ENCODE measurements at regions not wholly inside any gene's neighbourhood (a gene's known extent, or its start where the extent isn't known, plus 50 kb on each side); places are given as distances from the start of the nearest gene placed in this dataset.

- Histone ChIP-seq H2BK120ac (ENCODE audit: low read depth, low read length) (no peak overlapping the region), H3K36me3 (ENCODE audit: control insufficient read depth, insufficient read depth, low read length) (no peaks in the 10 kb centered on the region), H3K18ac (ENCODE audit: low read depth, low read length) (no peak overlapping the region), H2AFZ (replicated peaks; ENCODE audit: low read length, poor library complexity) (no peak overlapping the region), H2BK15ac (ENCODE audit: low read depth, low read length) (no peak overlapping the region), H2AK5ac (ENCODE audit: low read depth, low read length) (no peak overlapping the region), H3K9me1 (ENCODE audit: insufficient read depth, low read length) (no peaks in the 10 kb centered on the region), H4K91ac (ENCODE audit: insufficient read depth, low read depth, low read length) (no peak overlapping the region), H4K20me1 (ENCODE audit: insufficient read depth, low read length) (no peaks in the 10 kb centered on the region), H3K4me3 (ENCODE audit: insufficient read depth, low read depth, low read length) (no peak overlapping the region), H4K8ac (ENCODE audit: low read depth in 2 of 2, low read length in 2 of 2) (no peak overlapping the region), H3K9ac (ENCODE audit: low read depth, low read length) (no peak overlapping the region), H3K27ac (ENCODE audit: insufficient read depth, low read length) (no peak overlapping the region), H3K14ac (replicated peaks; ENCODE audit: low read depth, low read length) (no peak overlapping the region), H2BK20ac (ENCODE audit: low read depth, low read length) (no peak overlapping the region), H3K23ac (ENCODE audit: low read depth, low read length) (no peak overlapping the region), H2AK9ac (replicated peaks; ENCODE audit: low read depth, low read length, poor library complexity) (no peak overlapping the region), H3K79me1 (ENCODE audit: low read depth in 1 of 2, low read length in 2 of 2) (no peaks in the 10 kb centered on the region), H4K5ac (ENCODE audit: low read depth, low read length) (no peak overlapping the region), H3K9me3 (ENCODE audit: control insufficient read depth, insufficient read depth, low read length) (peaks cover 3% of the 10 kb centered on the region; the same call in 1 of the 2 replicates), H3K56ac (ENCODE audit: extremely low read depth, insufficient read depth, low read length) (no peak overlapping the region), H3K27me3 (ENCODE audit: control insufficient read depth, insufficient read depth, low read length) (peaks cover 5% of the 10 kb centered on the region; the same call in 1 of the 2 replicates), H3K4me1 (ENCODE audit: control insufficient read depth, insufficient read depth, low read length) (no peaks in the 10 kb centered on the region), H3K4ac (ENCODE audit: low read depth, low read length) (no peak overlapping the region), H3K4me2 (ENCODE audit: low read depth, low read length) (no peak overlapping the region), H2BK5ac (ENCODE audit: low read depth, low read length, poor library complexity, severe bottlenecking) (no peak overlapping the region)
- ATAC-seq (ENCODE audit: low read depth), result no peak
- no TSS peak for BruUV-seq (replicated peaks)
- TF ChIP-seq RFX5 (IDR thresholded peaks at IDR 0.05; ENCODE audit: low read depth, low read length) (no peak), ELK1 (IDR thresholded peaks at IDR 0.05; ENCODE audit: borderline replicate concordance, low read depth, low read length) (no peak), MXI1 (IDR thresholded peaks at IDR 0.05; ENCODE audit: borderline replicate concordance, low read depth, low read length) (no peak), SMC3 (IDR thresholded peaks at IDR 0.05; ENCODE audit: low read depth, low read length) (no peak), RCOR1 (IDR thresholded peaks at IDR 0.05; ENCODE audit: insufficient replicate concordance, low read length) (no peak), CTCF (conservative IDR thresholded peaks at IDR 0.05; ENCODE audit: low read depth, low read length) (no peak), MAFK (IDR thresholded peaks at IDR 0.05; ENCODE audit: low read depth, low read length) (no peak), BHLHE40 (IDR thresholded peaks at IDR 0.05; ENCODE audit: low read depth, low read length) (no peak), CEBPB (IDR thresholded peaks at IDR 0.05; ENCODE audit: low read depth, low read length) (no peak), CHD1 (IDR thresholded peaks at IDR 0.05; ENCODE audit: low read depth, low read length) (no peak), FOS (IDR thresholded peaks at IDR 0.05; ENCODE audit: low read depth, low read length) (no peak), USF2 (IDR thresholded peaks at IDR 0.05; ENCODE audit: low read depth, low read length) (no peak), NFE2L2 (IDR thresholded peaks at IDR 0.05; ENCODE audit: low read depth, low read length) (no peak), POLR2A (IDR thresholded peaks at IDR 0.05; ENCODE audit: low read depth, low read length) (no peak), MAZ (IDR thresholded peaks at IDR 0.05; ENCODE audit: borderline replicate concordance, low read depth, low read length) (no peak), RAD21 (IDR thresholded peaks at IDR 0.05; ENCODE audit: low read length) (no peak)
- dilution Hi-C loops (cut with HindIII; ENCODE audit: low sequenced_read_pairs, unreplicated experiment) (no loop called here), intact Hi-C loops (cut with micrococcal nuclease) (no loop called here), in situ Hi-C loops (cut with MboI; ENCODE audit: low sequenced_read_pairs) (no loop called here)
- ChIA-PET POLR2A (ENCODE audit: unreplicated experiment) (no interaction called here), CTCF (no interaction called here)
- no CpG with 5 or more reads among the region's 4 CpGs for WGBS, 2 experiments (ENCODE audit: extremely low coverage in 2 of 2, insufficient read length in 1 of 2)
- DNase-seq, result no peak
Measured at GRCh38 chr16:65422934-65423333, 301.1 kb upstream of the CDH11 start.
